ENCODE measurements at regions not wholly inside any gene's neighbourhood (a gene's known extent, or its start where the extent isn't known, plus 50 kb on each side); places are given as distances from the start of the nearest gene placed in this dataset.
A peak's percentile ranks its signal among the peaks of the same experiment; 100 is the strongest.
"Not testable (repeated sequence)": the region's sequence is repeated elsewhere in the genome, so short reads cannot be mapped to it uniquely, and the experiment has no call there.

GRCh38 chr4:3613967-3614730 lies 81.9 kb upstream of the LRPAP1 start:
- in situ Hi-C loops (cut with HindIII; ENCODE audit: low pct_unique_long_range_greater_than_20kb, low sequenced_read_pairs) = no loop called here
- DNase-seq (ENCODE audit: low read depth) = peak; percentile 7

- in situ Hi-C loops (cut with HindIII; ENCODE audit: low pct_unique_long_range_greater_than_20kb, low sequenced_read_pairs) = no loop called here
- DNase-seq (ENCODE audit: low read depth) = no peak
Observed at GRCh38 chr4:3612934-3613333, 80.7 kb upstream of the LRPAP1 start.

- in situ Hi-C loops (cut with HindIII; ENCODE audit: low pct_unique_long_range_greater_than_20kb, low sequenced_read_pairs) = no loop called here
- DNase-seq (ENCODE audit: low read depth) = no peak
Observed at GRCh38 chr4:3612281-3612680, 80.1 kb upstream of the LRPAP1 start.

- DNase-seq (ENCODE audit: low read depth) = no peak
- in situ Hi-C loops (cut with HindIII; ENCODE audit: low pct_unique_long_range_greater_than_20kb, low sequenced_read_pairs) = no loop called here
Observed at GRCh38 chr4:3611778-3612177, 79.6 kb upstream of the LRPAP1 start.

GRCh38 chr4:3610851-3611250 lies 78.6 kb upstream of the LRPAP1 start:
- DNase-seq (ENCODE audit: low read depth); in situ Hi-C loops (cut with HindIII; ENCODE audit: low pct_unique_long_range_greater_than_20kb, low sequenced_read_pairs): not testable (repeated sequence)

GRCh38 chr4:3609905-3610304 lies 77.7 kb upstream of the LRPAP1 start:
- DNase-seq (ENCODE audit: low read depth); in situ Hi-C loops (cut with HindIII; ENCODE audit: low pct_unique_long_range_greater_than_20kb, low sequenced_read_pairs): not testable (repeated sequence)

GRCh38 chr4:3607690-3608552 lies 75.7 kb upstream of the LRPAP1 start:
- no peak for DNase-seq (ENCODE audit: low read depth)
- in situ Hi-C loops (cut with HindIII; ENCODE audit: low pct_unique_long_range_greater_than_20kb, low sequenced_read_pairs) = no loop called here

GRCh38 chr4:3606850-3607249 lies 74.6 kb upstream of the LRPAP1 start:
- DNase-seq (ENCODE audit: low read depth); in situ Hi-C loops (cut with HindIII; ENCODE audit: low pct_unique_long_range_greater_than_20kb, low sequenced_read_pairs): not testable (repeated sequence)

- in situ Hi-C loops (cut with HindIII; ENCODE audit: low pct_unique_long_range_greater_than_20kb, low sequenced_read_pairs); DNase-seq (ENCODE audit: low read depth): not testable (repeated sequence)
Observed at GRCh38 chr4:3606271-3606670, 74.0 kb upstream of the LRPAP1 start.

- DNase-seq (ENCODE audit: low read depth) = no peak
- in situ Hi-C loops (cut with HindIII; ENCODE audit: low pct_unique_long_range_greater_than_20kb, low sequenced_read_pairs) = no loop called here
Observed at GRCh38 chr4:3605491-3605890, 73.3 kb upstream of the LRPAP1 start.

- DNase-seq (ENCODE audit: low read depth); in situ Hi-C loops (cut with HindIII; ENCODE audit: low pct_unique_long_range_greater_than_20kb, low sequenced_read_pairs): not testable (repeated sequence)
Observed at GRCh38 chr4:3602886-3603645, 70.8 kb upstream of the LRPAP1 start.

- DNase-seq (ENCODE audit: low read depth) = no peak
- in situ Hi-C loops (cut with HindIII; ENCODE audit: low pct_unique_long_range_greater_than_20kb, low sequenced_read_pairs) = no loop called here
Observed at GRCh38 chr4:3601992-3602391, 69.8 kb upstream of the LRPAP1 start.

GRCh38 chr4:3601108-3601690 lies 69.0 kb upstream of the LRPAP1 start:
- in situ Hi-C loops (cut with HindIII; ENCODE audit: low pct_unique_long_range_greater_than_20kb, low sequenced_read_pairs); DNase-seq (ENCODE audit: low read depth): not testable (repeated sequence)

GRCh38 chr4:3599951-3600350 lies 67.7 kb upstream of the LRPAP1 start:
- in situ Hi-C loops (cut with HindIII; ENCODE audit: low pct_unique_long_range_greater_than_20kb, low sequenced_read_pairs) = no loop called here
- no peak for DNase-seq (ENCODE audit: low read depth)

- no peak for DNase-seq (ENCODE audit: low read depth)
- in situ Hi-C loops (cut with HindIII; ENCODE audit: low pct_unique_long_range_greater_than_20kb, low sequenced_read_pairs) = no loop called here
Observed at GRCh38 chr4:3598695-3599227, 66.5 kb upstream of the LRPAP1 start.

GRCh38 chr4:3597896-3598505 lies 65.8 kb upstream of the LRPAP1 start:
- in situ Hi-C loops (cut with HindIII; ENCODE audit: low pct_unique_long_range_greater_than_20kb, low sequenced_read_pairs); DNase-seq (ENCODE audit: low read depth): not testable (repeated sequence)

- DNase-seq (ENCODE audit: low read depth); in situ Hi-C loops (cut with HindIII; ENCODE audit: low pct_unique_long_range_greater_than_20kb, low sequenced_read_pairs): not testable (repeated sequence)
Observed at GRCh38 chr4:3596957-3597733, 64.9 kb upstream of the LRPAP1 start.

All from Caki2 (cell line).